MCF 10A (cell line): ENCODE measurements at regions not wholly inside any gene's neighbourhood (a gene's known extent, or its start where the extent isn't known, plus 50 kb on each side); places are given as distances from the start of the nearest gene placed in this dataset.

Experiments
- BruUV-seq: library from RNA; stranded (reverse); fragments of 400-500 nt; replicated peaks from 2 replicates; lab custom pipeline; 2021; lab: Mats Ljungman, UMichigan
- CTCF ChIA-PET: fragments of 300-600 bp; sonication (Branson Sonifier 250); formaldehyde crosslinking; extraction: SDS; loops from one replicate; lab custom pipeline; 2021; ENCODE audit warnings: antibody characterized with exemption, inconsistent platforms; lab: Yijun Ruan, JAX
- POLR2A ChIA-PET: fragments of 300-600, 350-650 bp; sonication (Branson Sonifier 250); formaldehyde crosslinking; extraction: SDS; loops from one replicate; lab custom pipeline; 2020; ENCODE audit warnings: antibody characterized with exemption, inconsistent platforms; lab: Yijun Ruan, JAX
- DNase-seq: peaks from one replicate; pipeline ENCODE4 v3.0.0-alpha.2; 2018; ENCODE audit not compliant: unreplicated experiment
- H3K27ac Mint-ChIP-seq: one replicate; pipeline ENCODE4 v1.8.0; 2022; ENCODE audit warnings: mild to moderate bottlenecking, low read depth, mixed read lengths; ENCODE audit not compliant: unreplicated experiment
- H3K27me3 Mint-ChIP-seq: one replicate; pipeline ENCODE4 v1.8.0; 2022; ENCODE audit warnings: mixed read lengths; ENCODE audit not compliant: insufficient read depth, unreplicated experiment
- H3K36me3 Mint-ChIP-seq: one replicate; pipeline ENCODE4 v1.8.0; 2022; ENCODE audit warnings: mild to moderate bottlenecking, moderate library complexity, mixed read lengths; ENCODE audit not compliant: insufficient read depth, unreplicated experiment
- H3K4me1 Mint-ChIP-seq: one replicate; pipeline ENCODE4 v1.8.0; 2022; ENCODE audit warnings: mixed read lengths; ENCODE audit not compliant: insufficient read depth, unreplicated experiment
- H3K4me3 Mint-ChIP-seq: one replicate; pipeline ENCODE4 v1.8.0; 2022; ENCODE audit warnings: mild to moderate bottlenecking, moderate library complexity, mixed read lengths; ENCODE audit not compliant: unreplicated experiment
- H3K9me3 Mint-ChIP-seq: one replicate; pipeline ENCODE4 v1.8.0; 2022; ENCODE audit warnings: mixed read lengths; ENCODE audit not compliant: unreplicated experiment
- CTCF ChIP-seq: fragments of 200-600 bp; IDR thresholded peaks from one replicate; pipeline ENCODE4 v1.8.0; 2022; ENCODE audit warnings: antibody characterized with exemption, mild to moderate bottlenecking; ENCODE audit not compliant: unreplicated experiment
- intact Hi-C: fragments of 100-400 bp; cut with micrococcal nuclease; formaldehyde crosslinking; loops from 2 replicates; pipeline ENCODE4 v1.14.1; 2022

DNA sequence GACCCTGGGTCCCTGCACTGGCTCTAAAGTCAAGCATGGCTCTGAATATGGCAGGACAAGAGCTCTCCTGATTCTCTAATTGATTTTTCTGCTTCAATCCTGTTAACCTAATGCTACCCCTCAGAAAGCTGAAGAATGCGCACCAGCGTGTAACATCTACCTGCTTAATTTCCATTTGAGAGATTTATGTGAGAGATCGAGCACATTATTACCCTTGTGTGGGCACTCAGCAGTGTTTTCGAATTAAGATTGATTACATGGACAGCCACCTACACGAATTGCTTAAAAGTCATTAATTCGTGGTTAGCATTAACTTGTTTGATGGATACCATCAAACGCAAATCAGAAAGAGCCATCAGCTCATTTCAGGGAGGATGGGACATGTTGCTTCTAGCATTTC is 88.7 kb upstream of the PLPP4 start:
- no peak for DNase-seq
- intact Hi-C loops: no loop called here
- ChIA-PET POLR2A (no interaction called here), CTCF (no interaction called here)
- Mint-ChIP-seq H3K27me3 (no peaks in the 10 kb centered on the region), H3K27ac (no peak overlapping the region), H3K36me3 (no peaks in the 10 kb centered on the region), H3K4me1 (peaks cover 13% of the 10 kb centered on the region), H3K4me3 (no peak overlapping the region), H3K9me3 (no peaks in the 10 kb centered on the region)
- no TSS peak for BruUV-seq
- TF ChIP-seq CTCF: no peak

GRCh38 chr10:120368927-120369326 is 88.1 kb upstream of the PLPP4 start:
- ChIA-PET POLR2A (interaction anchor here (1.0 kb wide), 2 partner anchors 19 to 27 kb away, joined by 3 read pairs; no protein-coding TSS in a partner anchor), CTCF (interaction anchor here (0.5 to 1.8 kb wide), 2 partner anchors 31 to 183 kb away, joined by 3 to 6 read pairs; no protein-coding TSS in a partner anchor)
- H3K4me3 Mint-ChIP-seq: no peak overlapping the region
- H3K27ac Mint-ChIP-seq: no peak overlapping the region
- TF ChIP-seq CTCF: no peak
- H3K36me3 Mint-ChIP-seq: no peaks in the 10 kb centered on the region
- no peaks in the 10 kb centered on the region for H3K27me3 Mint-ChIP-seq
- DNase-seq: no peak
- BruUV-seq: no TSS peak
- H3K4me1 Mint-ChIP-seq: peaks cover 13% of the 10 kb centered on the region
- no peaks in the 10 kb centered on the region for H3K9me3 Mint-ChIP-seq
- intact Hi-C loops: no loop called here

DNA sequence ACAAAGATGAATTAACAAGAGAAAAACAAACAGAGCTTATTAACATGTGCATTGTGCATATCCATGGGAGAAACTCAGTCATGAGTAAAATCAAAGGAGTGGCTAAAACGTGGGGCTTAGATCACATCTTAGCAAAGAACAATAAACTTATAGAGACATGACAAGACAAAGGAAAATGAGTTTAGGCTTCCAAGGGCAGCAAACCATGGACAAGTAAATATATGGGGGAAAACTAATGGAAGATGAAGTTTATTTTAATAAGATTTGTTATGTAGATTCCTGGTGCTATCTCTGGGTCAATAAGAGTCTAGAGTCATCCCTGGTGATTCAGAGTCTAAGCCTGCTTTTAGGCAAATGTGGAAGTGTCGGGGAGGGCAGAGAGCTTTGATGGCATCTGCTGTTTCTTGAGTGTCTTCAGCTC is 87.2 kb upstream of the PLPP4 start:
- Mint-ChIP-seq H3K4me3 (no peak overlapping the region), H3K36me3 (no peaks in the 10 kb centered on the region), H3K9me3 (no peaks in the 10 kb centered on the region), H3K27me3 (no peaks in the 10 kb centered on the region), H3K4me1 (peaks cover 13% of the 10 kb centered on the region), H3K27ac (no peak overlapping the region)
- BruUV-seq: no TSS peak
- POLR2A ChIA-PET: interaction anchor here (1.0 kb wide), 2 partner anchors 18 to 26 kb away, joined by 3 read pairs; no protein-coding TSS in a partner anchor
- intact Hi-C loops: no loop called here
- DNase-seq: no peak
- TF ChIP-seq CTCF: no peak
- CTCF ChIA-PET: interaction anchor here (0.6 to 1.8 kb wide), 4 partner anchors 32 to 157 kb away, joined by 3 to 6 read pairs (median 4); no protein-coding TSS in a partner anchor

- intact Hi-C loops: no loop called here
- Mint-ChIP-seq H3K9me3 (no peaks in the 10 kb centered on the region), H3K27me3 (no peaks in the 10 kb centered on the region), H3K36me3 (no peaks in the 10 kb centered on the region), H3K4me3 (no peak overlapping the region), H3K27ac (no peak overlapping the region), H3K4me1 (peaks cover 5% of the 10 kb centered on the region)
- TF ChIP-seq CTCF: no peak
- ChIA-PET CTCF (no interaction called here), POLR2A (interaction anchor here (0.5 kb wide), 1 partner anchor 25 kb away, joined by 3 read pairs; no protein-coding TSS in a partner anchor)
- DNase-seq: no peak
- BruUV-seq: no TSS peak
Measured at GRCh38 chr10:120371856-120372255, 85.2 kb upstream of the PLPP4 start.
